ENCODE measurements at regions not wholly inside any gene's neighbourhood (a gene's known extent, or its start where the extent isn't known, plus 50 kb on each side); places are given as distances from the start of the nearest gene placed in this dataset.

DNA sequence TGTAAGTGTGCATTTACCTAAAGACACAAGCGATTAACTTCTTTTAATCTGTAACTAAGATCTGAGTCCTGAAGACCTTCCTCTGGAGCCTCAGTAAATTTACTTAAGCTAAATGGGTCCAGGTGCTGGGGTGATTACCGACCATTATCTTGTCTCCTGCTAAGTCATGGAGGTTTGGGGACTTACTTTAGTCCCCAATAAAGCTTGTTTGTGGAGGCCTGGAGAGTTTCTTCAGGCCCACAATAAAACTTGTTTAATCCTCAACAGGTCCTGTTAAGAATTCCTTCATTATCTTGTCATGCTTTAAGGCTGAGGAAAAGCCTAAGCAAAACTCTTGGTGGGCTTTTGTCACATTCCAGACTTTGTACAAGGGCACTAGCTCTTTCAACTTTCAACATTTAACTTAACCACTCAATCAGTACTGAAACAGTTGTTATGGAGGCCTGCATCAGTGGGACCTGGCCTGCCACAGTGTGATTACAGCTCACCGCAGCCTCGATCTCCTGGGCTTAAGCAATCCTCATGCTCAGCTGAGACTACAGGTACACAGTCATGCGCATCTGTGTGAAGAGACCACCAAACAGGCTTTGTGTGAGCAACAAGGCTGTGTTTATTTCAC lies 84.0 kb downstream of the FMO4 start:
- TF ChIP-seq, protein P1, sequence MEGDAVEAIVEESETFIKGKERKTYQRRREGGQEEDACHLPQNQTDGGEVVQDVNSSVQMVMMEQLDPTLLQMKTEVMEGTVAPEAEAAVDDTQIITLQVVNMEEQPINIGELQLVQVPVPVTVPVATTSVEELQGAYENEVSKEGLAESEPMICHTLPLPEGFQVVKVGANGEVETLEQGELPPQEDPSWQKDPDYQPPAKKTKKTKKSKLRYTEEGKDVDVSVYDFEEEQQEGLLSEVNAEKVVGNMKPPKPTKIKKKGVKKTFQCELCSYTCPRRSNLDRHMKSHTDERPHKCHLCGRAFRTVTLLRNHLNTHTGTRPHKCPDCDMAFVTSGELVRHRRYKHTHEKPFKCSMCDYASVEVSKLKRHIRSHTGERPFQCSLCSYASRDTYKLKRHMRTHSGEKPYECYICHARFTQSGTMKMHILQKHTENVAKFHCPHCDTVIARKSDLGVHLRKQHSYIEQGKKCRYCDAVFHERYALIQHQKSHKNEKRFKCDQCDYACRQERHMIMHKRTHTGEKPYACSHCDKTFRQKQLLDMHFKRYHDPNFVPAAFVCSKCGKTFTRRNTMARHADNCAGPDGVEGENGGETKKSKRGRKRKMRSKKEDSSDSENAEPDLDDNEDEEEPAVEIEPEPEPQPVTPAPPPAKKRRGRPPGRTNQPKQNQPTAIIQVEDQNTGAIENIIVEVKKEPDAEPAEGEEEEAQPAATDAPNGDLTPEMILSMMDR (IDR thresholded peaks at IDR 0.05; ENCODE audit: extremely low read depth in 1 of 2, insufficient read depth in 1 of 2, low read depth in 1 of 2, low read length in 2 of 2), result no peak
- TF ChIP-seq POLR2AphosphoS5 (IDR thresholded peaks at IDR 0.05; ENCODE audit: insufficient read depth, low read depth, low read length) (no peak), EZH2 (IDR thresholded peaks at IDR 0.05; ENCODE audit: borderline replicate concordance, low read depth, low read length, severe bottlenecking) (no peak), JUN (IDR thresholded peaks at IDR 0.05; ENCODE audit: borderline replicate concordance, insufficient read depth, insufficient read length, low read depth) (no peak)
- TF ChIP-seq, protein P2, sequence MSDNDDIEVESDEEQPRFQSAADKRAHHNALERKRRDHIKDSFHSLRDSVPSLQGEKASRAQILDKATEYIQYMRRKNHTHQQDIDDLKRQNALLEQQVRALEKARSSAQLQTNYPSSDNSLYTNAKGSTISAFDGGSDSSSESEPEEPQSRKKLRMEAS (IDR thresholded peaks at IDR 0.05; ENCODE audit: insufficient read depth, insufficient read length), result no peak
